Mesenchymal stem cell (in vitro differentiated cells and primary cell): ENCODE measurements at regions not wholly inside any gene's neighbourhood (a gene's known extent, or its start where the extent isn't known, plus 50 kb on each side); places are given as distances from the start of the nearest gene placed in this dataset.

Experiments
- DNase-seq: peaks from one replicate; pipeline ENCODE4 v3.0.0-alpha.2; 2013
- H2AFZ ChIP-seq: one replicate; pipeline ENCODE4 v1.6.1; 2013; ENCODE audit warnings: low read depth, mild to moderate bottlenecking, control low read depth, inconsistent platforms, low read length, moderate library complexity
- H2AK5ac ChIP-seq: 2 replicates; pipeline ENCODE4 v1.6.1; 2013; ENCODE audit warnings: low read length, moderate library complexity, mild to moderate bottlenecking, inconsistent platforms; ENCODE audit not compliant: severe bottlenecking
- H2BK120ac ChIP-seq: one replicate; pipeline ENCODE4 v1.6.1; 2013; ENCODE audit warnings: low read depth, mild to moderate bottlenecking, inconsistent platforms, low read length, moderate library complexity
- H2BK12ac ChIP-seq, 2 experiments: one replicate each; pipeline ENCODE4 v1.6.1; 2013; ENCODE audit warnings: inconsistent platforms in 2 of 2, low read length in 2 of 2, mild to moderate bottlenecking in 2 of 2, moderate library complexity in 2 of 2, control low read depth in 1 of 2
- H2BK15ac ChIP-seq: one replicate; pipeline ENCODE4 v1.6.1; 2013; ENCODE audit warnings: mild to moderate bottlenecking, low read depth, inconsistent platforms; ENCODE audit not compliant: poor library complexity, severe bottlenecking
- H2BK5ac ChIP-seq: 2 replicates; pipeline ENCODE4 v1.6.1; 2013; ENCODE audit warnings: low read depth, mild to moderate bottlenecking, low read length, control low read depth, inconsistent platforms; ENCODE audit not compliant: poor library complexity, severe bottlenecking
- H3K14ac ChIP-seq, 2 experiments: one replicate each; pipeline ENCODE4 v1.6.1; 2013; ENCODE audit warnings: inconsistent platforms in 2 of 2, low read length in 2 of 2, control low read depth in 1 of 2, mild to moderate bottlenecking in 1 of 2, moderate library complexity in 1 of 2
- H3K18ac ChIP-seq, 2 experiments: one replicate each; pipeline ENCODE4 v1.6.1; 2013; ENCODE audit warnings: inconsistent platforms in 2 of 2, low read length in 2 of 2, control low read depth in 1 of 2, low read depth in 1 of 2, mild to moderate bottlenecking in 1 of 2
- H3K23ac ChIP-seq, 2 experiments: one replicate each; pipeline ENCODE4 v1.6.1; 2013; ENCODE audit warnings: inconsistent platforms in 2 of 2, low read length in 2 of 2, mild to moderate bottlenecking in 2 of 2, moderate library complexity in 2 of 2, control low read depth in 1 of 2
- H3K27ac ChIP-seq: 2 replicates; pipeline ENCODE4 v1.5.1; 2013; ENCODE audit warnings: mild to moderate bottlenecking, moderate library complexity, low read length, control low read depth, inconsistent platforms; ENCODE audit not compliant: poor library complexity, severe bottlenecking
- H3K27me3 ChIP-seq, 2 experiments: 2 replicates each; pipeline versions ENCODE4 v1.6.1 to v1.7.0; 2013; ENCODE audit warnings: low read length in 2 of 2, mild to moderate bottlenecking in 2 of 2, moderate library complexity in 2 of 2, control low read depth in 1 of 2, inconsistent platforms in 1 of 2; ENCODE audit not compliant: control insufficient read depth in 1 of 2, insufficient read depth in 1 of 2
- H3K36me3 ChIP-seq, 2 experiments: 2 replicates each; pipeline versions ENCODE4 v1.6.1 to v1.7.0; 2013; ENCODE audit warnings: low read length in 2 of 2, control low read depth in 1 of 2, inconsistent platforms in 1 of 2, low read depth in 1 of 2, mild to moderate bottlenecking in 1 of 2; ENCODE audit not compliant: insufficient read depth in 2 of 2, control insufficient read depth in 1 of 2
- H3K4ac ChIP-seq, 2 experiments: one replicate each; pipeline ENCODE4 v1.6.1; 2013; ENCODE audit warnings: inconsistent platforms in 2 of 2, low read length in 2 of 2, mild to moderate bottlenecking in 2 of 2, moderate library complexity in 2 of 2, control low read depth in 1 of 2, low read depth in 1 of 2
- H3K4me1 ChIP-seq: 2 replicates; pipeline ENCODE4 v1.6.1; 2013; ENCODE audit warnings: low read depth, low read length, control low read depth; ENCODE audit not compliant: control insufficient read depth, insufficient read depth
- H3K4me2 ChIP-seq: 2 replicates; pipeline ENCODE4 v1.6.1; 2013; ENCODE audit warnings: low read length, mild to moderate bottlenecking, inconsistent platforms; ENCODE audit not compliant: poor library complexity, severe bottlenecking
- H3K4me3 ChIP-seq, 2 experiments: 2 replicates each; pipeline versions ENCODE4 v1.5.1 to v1.7.0; 2013; ENCODE audit warnings: low read length in 2 of 2, mild to moderate bottlenecking in 2 of 2, control low read depth in 1 of 2, low read depth in 1 of 2; ENCODE audit not compliant: insufficient read depth in 1 of 2
- H3K79me1 ChIP-seq: replicated peaks from 2 replicates; pipeline ENCODE4 v1.6.1; 2013; ENCODE audit warnings: mild to moderate bottlenecking, control low read depth, low read length, inconsistent platforms; ENCODE audit not compliant: poor library complexity, severe bottlenecking
- H3K9ac ChIP-seq: 2 replicates; pipeline ENCODE4 v1.7.0; 2013; ENCODE audit warnings: mild to moderate bottlenecking, low read length, moderate library complexity
- H3K9me3 ChIP-seq: 2 replicates; pipeline ENCODE4 v1.7.0; 2013; ENCODE audit warnings: mild to moderate bottlenecking, low read length; ENCODE audit not compliant: control insufficient read depth
- H4K8ac ChIP-seq: one replicate; pipeline ENCODE4 v1.6.1; 2013; ENCODE audit warnings: inconsistent platforms, mild to moderate bottlenecking, low read length, moderate library complexity
- H4K91ac ChIP-seq: one replicate; pipeline ENCODE4 v1.6.1; 2013; ENCODE audit warnings: mild to moderate bottlenecking, low read length, inconsistent platforms
- WGBS: methylation state at CpG from one replicate; pipeline ENCODE4 v1.1.7; 2013; ENCODE audit warnings: mixed read lengths; 5-methylcytosine and 5-hydroxymethylcytosine counted together

- no peaks in the 10 kb centered on the region for H3K4me1 ChIP-seq
- DNase-seq, result no peak
- H2BK120ac ChIP-seq, result no peak overlapping the region
- H4K8ac ChIP-seq, result no peak overlapping the region
- no peak overlapping the region for H4K91ac ChIP-seq
- H3K27ac ChIP-seq, result no peak overlapping the region
- no peaks in the 10 kb centered on the region for H3K9me3 ChIP-seq
- no peak overlapping the region for H2BK15ac ChIP-seq
- H3K4me3 ChIP-seq, result no peak overlapping the region
- no peaks in the 10 kb centered on the region for H3K79me1 ChIP-seq
- no peak overlapping the region for H3K18ac ChIP-seq
- no CpG with 5 or more reads among the region's 1 CpG for WGBS
- no peak overlapping the region for H3K4ac ChIP-seq
- no peak overlapping the region for H3K9ac ChIP-seq
- no peaks in the 10 kb centered on the region for H3K36me3 ChIP-seq
- H3K4me2 ChIP-seq, result no peak overlapping the region
- no peak overlapping the region for H3K23ac ChIP-seq
- no peak overlapping the region for H2BK12ac ChIP-seq
- H2AK5ac ChIP-seq, result no peak overlapping the region
- no peaks in the 10 kb centered on the region for H3K27me3 ChIP-seq
- H3K14ac ChIP-seq, result no peak overlapping the region
- no peak overlapping the region for H2BK5ac ChIP-seq
- H2AFZ ChIP-seq, result no peak overlapping the region
Observed at GRCh38 chr13:97843189-97843588, 110.3 kb upstream of the IPO5 start.

- Histone ChIP-seq H3K4me1 (no peaks in the 10 kb centered on the region), H3K4me3 (no peak overlapping the region), H3K27me3 (no peaks in the 10 kb centered on the region), H3K27ac (no peak overlapping the region), H3K79me1 (no peaks in the 10 kb centered on the region), H3K36me3 (no peaks in the 10 kb centered on the region), H4K91ac (no peak overlapping the region), H3K18ac (no peak overlapping the region), H3K23ac (no peak overlapping the region), H3K14ac (no peak overlapping the region), H4K8ac (no peak overlapping the region), H3K4ac (no peak overlapping the region), H2BK120ac (no peak overlapping the region), H2BK5ac (no peak overlapping the region), H3K9ac (no peak overlapping the region), H2BK12ac (no peak overlapping the region), H2AK5ac (no peak overlapping the region), H2AFZ (no peak overlapping the region), H3K9me3 (no peaks in the 10 kb centered on the region), H2BK15ac (no peak overlapping the region), H3K4me2 (no peak overlapping the region)
- WGBS, result 90% methylated on average over 4 of the region's 5 CpGs
- DNase-seq, result no peak
Observed at GRCh38 chr13:97844151-97844550, 109.3 kb upstream of the IPO5 start.

GRCh38 chr13:97848886-97849285 lies 104.6 kb upstream of the IPO5 start:
- no peak overlapping the region for H4K91ac ChIP-seq
- H2BK15ac ChIP-seq, result no peak overlapping the region
- DNase-seq, result no peak
- no peak overlapping the region for H3K14ac ChIP-seq
- no peak overlapping the region for H4K8ac ChIP-seq
- H2AFZ ChIP-seq, result no peak overlapping the region
- no peak overlapping the region for H3K4ac ChIP-seq
- no peak overlapping the region for H3K27ac ChIP-seq
- H3K4me1 ChIP-seq, result peaks cover 2% of the 10 kb centered on the region
- no peaks in the 10 kb centered on the region for H3K9me3 ChIP-seq
- no peak overlapping the region for H2BK12ac ChIP-seq
- H3K27me3 ChIP-seq, result no peaks in the 10 kb centered on the region
- no peak overlapping the region for H3K4me2 ChIP-seq
- peak overlapping the region in 1 of 2 experiments; percentile 52 for H3K4me3 ChIP-seq
- H2BK5ac ChIP-seq, result no peak overlapping the region
- H2BK120ac ChIP-seq, result no peak overlapping the region
- H3K23ac ChIP-seq, result no peak overlapping the region
- H3K79me1 ChIP-seq, result no peaks in the 10 kb centered on the region
- peak overlapping the region; percentile 58 for H3K9ac ChIP-seq
- H2AK5ac ChIP-seq, result no peak overlapping the region
- no peak overlapping the region for H3K18ac ChIP-seq
- WGBS, result 80% methylated on average over 3 of the region's 3 CpGs
- H3K36me3 ChIP-seq, result no peaks in the 10 kb centered on the region

- no peak overlapping the region for H3K23ac ChIP-seq
Observed at GRCh38 chr13:97849305-97849704, 104.2 kb upstream of the IPO5 start.

More at GRCh38 chr13:97849305-97849704, 104.2 kb upstream of the IPO5 start:
- Histone ChIP-seq H3K4ac (no peak overlapping the region), H4K91ac (no peak overlapping the region), H4K8ac (no peak overlapping the region), H3K9ac (peak overlapping the region; percentile 58), H3K36me3 (no peaks in the 10 kb centered on the region), H3K4me1 (peaks cover 2% of the 10 kb centered on the region), H2BK5ac (no peak overlapping the region), H3K79me1 (no peaks in the 10 kb centered on the region), H3K9me3 (no peaks in the 10 kb centered on the region), H3K27me3 (no peaks in the 10 kb centered on the region), H2AFZ (no peak overlapping the region), H2BK15ac (no peak overlapping the region), H2BK12ac (no peak overlapping the region), H3K27ac (no peak overlapping the region), H2AK5ac (no peak overlapping the region), H2BK120ac (no peak overlapping the region), H3K4me3 (peak overlapping the region in 1 of 2 experiments; percentile 52), H3K14ac (no peak overlapping the region), H3K18ac (no peak overlapping the region), H3K4me2 (no peak overlapping the region)
- 79% methylated on average over 3 of the region's 4 CpGs for WGBS
- DNase-seq, result peak; percentile 38
